G401 (cell line): ENCODE measurements at regions not wholly inside any gene's neighbourhood (a gene's known extent, or its start where the extent isn't known, plus 50 kb on each side); places are given as distances from the start of the nearest gene placed in this dataset.

Source experiments
- DNase-seq: peaks from one replicate; pipeline ENCODE4 v3.0.0-alpha.2; 2015; ENCODE audit warnings: low spot score
- in situ Hi-C: cut with HindIII; loops from 2 replicates; pipeline ENCODE4 v1.10.0; 2016; ENCODE audit warnings: low sequenced_read_pairs, mixed read lengths

- in situ Hi-C loops: no loop called here
- no peak for DNase-seq
These were observed 70.8 kb upstream of the IL15 start for GRCh38 chr4:141565379-141566089.

- in situ Hi-C loops: no loop called here
These were observed 69.0 kb upstream of the IL15 start for GRCh38 chr4:141567326-141567915.

GRCh38 chr4:141569141-141569540, 67.2 kb upstream of the IL15 start:
- in situ Hi-C loops: no loop called here
- no peak for DNase-seq

More at GRCh38 chr4:141567326-141567915, 69.0 kb upstream of the IL15 start:
- no peak for DNase-seq

- DNase-seq: no peak
- in situ Hi-C loops: no loop called here
These were observed 66.1 kb upstream of the IL15 start for GRCh38 chr4:141570290-141570689.

- DNase-seq: no peak
- in situ Hi-C loops: no loop called here
These were observed 65.0 kb upstream of the IL15 start for GRCh38 chr4:141571362-141571761.

GRCh38 chr4:141571793-141572192, 64.6 kb upstream of the IL15 start:
- no peak for DNase-seq
- in situ Hi-C loops: no loop called here

- in situ Hi-C loops: no loop called here
- DNase-seq: no peak
These were observed 62.7 kb upstream of the IL15 start for GRCh38 chr4:141573678-141574077.

- DNase-seq: no peak
- in situ Hi-C loops: no loop called here
These were observed 60.5 kb upstream of the IL15 start for GRCh38 chr4:141575884-141576283.

- in situ Hi-C loops: no loop called here
- no peak for DNase-seq
These were observed 59.7 kb upstream of the IL15 start for GRCh38 chr4:141576585-141577110.

GRCh38 chr4:141578451-141578850, 57.9 kb upstream of the IL15 start:
- in situ Hi-C loops: no loop called here

GRCh38 chr4:141580523-141580922, 55.9 kb upstream of the IL15 start:
- DNase-seq: no peak
- in situ Hi-C loops: no loop called here

More at GRCh38 chr4:141578451-141578850, 57.9 kb upstream of the IL15 start:
- no peak for DNase-seq
